Mucosa of stomach (tissue), 1 donor: ENCODE measurements at regions not wholly inside any gene's neighbourhood (a gene's known extent, or its start where the extent isn't known, plus 50 kb on each side); places are given as distances from the start of the nearest gene placed in this dataset.

Experiments used
- H3K27me3 ChIP-seq: one replicate; pipeline ENCODE4 v1.7.0; 2013; ENCODE audit warnings: mild to moderate bottlenecking, low read length; ENCODE audit not compliant: control insufficient read depth, insufficient read depth
- H3K36me3 ChIP-seq: one replicate; pipeline ENCODE4 v1.7.0; 2013; ENCODE audit warnings: low read length; ENCODE audit not compliant: control insufficient read depth, insufficient read depth
- H3K4me1 ChIP-seq: one replicate; pipeline ENCODE4 v1.7.0; 2013; ENCODE audit warnings: mild to moderate bottlenecking, low read length; ENCODE audit not compliant: control insufficient read depth, insufficient read depth
- H3K4me3 ChIP-seq: one replicate; pipeline ENCODE4 v1.7.0; 2013; ENCODE audit warnings: low read length
- H3K9ac ChIP-seq: one replicate; pipeline ENCODE4 v1.7.0; 2013; ENCODE audit warnings: mild to moderate bottlenecking, low read length, moderate library complexity
- H3K9me3 ChIP-seq: one replicate; pipeline ENCODE4 v1.7.0; 2013; ENCODE audit warnings: mild to moderate bottlenecking, low read length, moderate library complexity; ENCODE audit not compliant: control insufficient read depth
- donor health status: Pancreatic carcinoma.

GRCh38 chr20:4507288-4507719, 179.0 kb upstream of the PRNP start:
- Histone ChIP-seq H3K9ac (no peak overlapping the region), H3K9me3 (no peaks in the 10 kb centered on the region), H3K4me1 (no peaks in the 10 kb centered on the region), H3K27me3 (no peaks in the 10 kb centered on the region), H3K4me3 (no peak overlapping the region), H3K36me3 (no peaks in the 10 kb centered on the region)

GRCh38 chr20:4504814-4505213, 181.4 kb upstream of the PRNP start:
- no peaks in the 10 kb centered on the region for H3K27me3 ChIP-seq
- no peaks in the 10 kb centered on the region for H3K9me3 ChIP-seq
- no peak overlapping the region for H3K4me3 ChIP-seq
- H3K36me3 ChIP-seq = no peaks in the 10 kb centered on the region
- no peak overlapping the region for H3K9ac ChIP-seq
- H3K4me1 ChIP-seq = no peaks in the 10 kb centered on the region

GRCh38 chr20:4502756-4503155, 183.5 kb upstream of the PRNP start:
- Histone ChIP-seq H3K36me3 (no peaks in the 10 kb centered on the region), H3K4me1 (no peaks in the 10 kb centered on the region), H3K4me3 (no peak overlapping the region), H3K9me3 (no peaks in the 10 kb centered on the region), H3K9ac (no peak overlapping the region), H3K27me3 (no peaks in the 10 kb centered on the region)

- no peaks in the 10 kb centered on the region for H3K36me3 ChIP-seq
- no peaks in the 10 kb centered on the region for H3K4me1 ChIP-seq
- no peaks in the 10 kb centered on the region for H3K27me3 ChIP-seq
Measured at GRCh38 chr20:4493386-4493785, 192.9 kb upstream of the PRNP start.

GRCh38 chr20:4491643-4492042, 194.6 kb upstream of the PRNP start:
- Histone ChIP-seq H3K36me3 (no peaks in the 10 kb centered on the region), H3K9ac (no peak overlapping the region), H3K4me3 (no peak overlapping the region), H3K4me1 (no peaks in the 10 kb centered on the region), H3K27me3 (no peaks in the 10 kb centered on the region), H3K9me3 (no peaks in the 10 kb centered on the region)

More at GRCh38 chr20:4493386-4493785, 192.9 kb upstream of the PRNP start:
- no peak overlapping the region for H3K4me3 ChIP-seq
- H3K9me3 ChIP-seq = no peaks in the 10 kb centered on the region
- H3K9ac ChIP-seq = no peak overlapping the region

- Histone ChIP-seq H3K4me3 (no peak overlapping the region), H3K9me3 (no peaks in the 10 kb centered on the region), H3K27me3 (no peaks in the 10 kb centered on the region), H3K36me3 (no peaks in the 10 kb centered on the region), H3K9ac (no peak overlapping the region), H3K4me1 (no peaks in the 10 kb centered on the region)
Measured at GRCh38 chr20:4490606-4491280, 195.5 kb upstream of the PRNP start.

- Histone ChIP-seq H3K9ac (no peak overlapping the region), H3K27me3 (no peaks in the 10 kb centered on the region), H3K4me1 (no peaks in the 10 kb centered on the region), H3K36me3 (no peaks in the 10 kb centered on the region), H3K4me3 (no peak overlapping the region), H3K9me3 (no peaks in the 10 kb centered on the region)
Measured at GRCh38 chr20:4490045-4490444, 196.2 kb upstream of the PRNP start.

- H3K4me1 ChIP-seq = no peaks in the 10 kb centered on the region
- H3K36me3 ChIP-seq = no peaks in the 10 kb centered on the region
- no peak overlapping the region for H3K9ac ChIP-seq
- H3K27me3 ChIP-seq = no peaks in the 10 kb centered on the region
- H3K4me3 ChIP-seq = no peak overlapping the region
- H3K9me3 ChIP-seq = no peaks in the 10 kb centered on the region
Measured at GRCh38 chr20:4488407-4489339, 197.6 kb upstream of the PRNP start.

- Histone ChIP-seq H3K4me1 (no peaks in the 10 kb centered on the region), H3K9ac (no peak overlapping the region), H3K9me3 (no peaks in the 10 kb centered on the region), H3K4me3 (no peak overlapping the region), H3K27me3 (no peaks in the 10 kb centered on the region), H3K36me3 (no peaks in the 10 kb centered on the region)
Measured at GRCh38 chr20:4484379-4484997, 201.8 kb upstream of the PRNP start.

GRCh38 chr20:4483961-4484360, 202.3 kb upstream of the PRNP start:
- no peaks in the 10 kb centered on the region for H3K36me3 ChIP-seq
- H3K4me3 ChIP-seq = no peak overlapping the region
- H3K4me1 ChIP-seq = no peaks in the 10 kb centered on the region
- no peaks in the 10 kb centered on the region for H3K9me3 ChIP-seq
- no peaks in the 10 kb centered on the region for H3K27me3 ChIP-seq
- no peak overlapping the region for H3K9ac ChIP-seq

GRCh38 chr20:4483486-4483885, 202.8 kb upstream of the PRNP start:
- H3K9ac ChIP-seq = no peak overlapping the region
- H3K4me3 ChIP-seq = no peak overlapping the region
- H3K4me1 ChIP-seq = no peaks in the 10 kb centered on the region
- H3K36me3 ChIP-seq = no peaks in the 10 kb centered on the region
- H3K9me3 ChIP-seq = no peaks in the 10 kb centered on the region
- H3K27me3 ChIP-seq = no peaks in the 10 kb centered on the region

- no peaks in the 10 kb centered on the region for H3K9me3 ChIP-seq
- H3K4me3 ChIP-seq = no peak overlapping the region
- no peaks in the 10 kb centered on the region for H3K4me1 ChIP-seq
- H3K27me3 ChIP-seq = no peaks in the 10 kb centered on the region
- no peaks in the 10 kb centered on the region for H3K36me3 ChIP-seq
- no peak overlapping the region for H3K9ac ChIP-seq
Measured at GRCh38 chr20:4480104-4480503, 206.2 kb upstream of the PRNP start.
